ENCODE measurements at regions not wholly inside any gene's neighbourhood (a gene's known extent, or its start where the extent isn't known, plus 50 kb on each side); places are given as distances from the start of the nearest gene placed in this dataset.

- DNase-seq = no peak
These were observed 360.3 kb upstream of the NECTIN3 start for GRCh38 chr3:110711130-110711832.

DNA sequence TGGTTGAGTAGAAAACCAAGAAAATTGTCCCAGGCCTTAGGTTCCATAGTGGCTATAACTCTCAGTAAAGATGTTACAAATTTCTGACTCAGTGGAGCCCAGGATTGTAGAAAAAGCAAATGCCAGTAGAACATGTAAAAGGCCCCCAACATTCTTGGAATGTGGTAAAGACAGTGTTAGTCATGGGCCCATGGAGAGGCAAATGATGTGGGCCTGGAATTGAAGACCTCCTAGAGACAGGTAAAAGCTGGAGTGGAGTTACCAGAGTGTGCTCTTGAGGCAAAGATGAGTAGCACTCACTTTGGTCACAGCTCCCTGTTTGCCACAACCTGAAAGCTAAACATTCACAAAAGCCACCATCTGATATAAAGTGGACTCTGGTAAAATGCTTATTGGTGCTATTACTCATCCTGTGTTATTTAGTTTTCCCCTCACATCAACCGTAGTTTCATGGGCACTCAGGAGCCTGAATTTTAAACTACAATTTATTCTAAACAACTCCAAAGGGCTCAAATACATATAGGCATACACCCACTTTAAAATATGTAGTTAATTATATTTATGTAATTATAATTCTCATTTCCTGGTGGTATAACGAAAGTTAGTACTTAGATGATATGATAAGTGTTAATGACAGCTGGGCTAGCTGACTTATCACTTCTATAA lies 359.6 kb upstream of the NECTIN3 start:
- DNase-seq = no peak

- no peak for DNase-seq
These were observed 344.6 kb upstream of the NECTIN3 start for GRCh38 chr3:110727056-110727455.

DNA sequence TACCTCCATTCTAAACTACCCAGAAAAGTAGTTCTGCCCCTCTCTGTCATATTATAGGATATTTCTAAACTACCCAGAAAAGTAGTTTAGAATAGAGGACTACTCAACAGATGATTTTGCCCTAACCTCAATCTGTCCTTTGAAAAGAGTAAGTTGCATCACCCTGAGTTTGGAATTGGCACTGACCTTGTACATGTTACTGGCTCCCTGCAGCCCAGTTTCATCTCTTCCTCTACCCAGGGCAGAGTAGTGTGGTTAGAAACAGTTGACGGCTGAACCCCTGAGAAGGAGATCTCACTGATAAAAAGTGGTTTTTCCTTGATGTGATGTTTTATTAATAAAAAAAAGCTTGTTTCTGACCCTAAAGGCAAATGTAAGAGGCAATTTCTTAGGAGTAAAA lies 340.5 kb upstream of the NECTIN3 start:
- DNase-seq = no peak

GRCh38 chr3:110732420-110732819 lies 339.2 kb upstream of the NECTIN3 start:
- DNase-seq = no peak

- DNase-seq = no peak
These were observed 338.6 kb upstream of the NECTIN3 start for GRCh38 chr3:110733045-110733444.

DNA sequence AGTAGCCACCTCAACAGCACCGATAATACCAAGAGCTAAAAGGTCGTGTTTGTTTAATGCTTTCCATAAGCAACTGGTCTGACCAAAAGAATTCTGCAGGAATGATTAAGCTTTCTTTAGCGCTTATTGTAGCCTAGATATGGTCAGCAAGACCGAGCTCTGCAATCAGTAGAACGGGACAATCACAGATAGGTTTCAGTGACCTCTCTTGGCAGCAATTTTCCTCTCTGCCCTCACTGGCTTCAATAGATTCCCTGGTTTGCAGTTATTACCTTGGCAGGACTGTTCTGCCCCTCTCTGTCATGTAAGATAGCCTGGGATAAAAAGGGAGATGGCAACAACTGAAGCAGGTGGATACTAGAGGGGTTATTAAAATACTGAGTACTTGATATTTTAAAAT lies 337.1 kb upstream of the NECTIN3 start:
- no peak for DNase-seq

DNA sequence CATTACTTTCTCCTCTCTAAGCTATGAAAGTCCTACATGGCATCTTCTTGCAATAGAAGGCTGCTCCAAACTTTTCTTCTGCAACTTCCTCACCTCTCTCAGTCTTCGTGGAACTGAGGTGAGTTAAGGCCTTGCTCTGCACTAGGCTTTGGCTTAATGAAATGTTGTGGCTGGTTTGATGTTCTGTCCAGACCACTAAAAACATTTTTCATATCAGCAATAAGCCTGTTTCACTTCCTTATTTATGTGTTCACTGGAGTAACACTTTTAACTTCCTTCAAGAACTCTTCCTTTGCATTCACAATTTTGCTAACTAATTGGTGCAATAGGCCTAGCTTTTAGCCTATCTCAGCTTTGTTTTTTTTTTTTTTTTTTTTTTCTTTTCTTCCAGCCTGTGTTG lies 335.3 kb upstream of the NECTIN3 start:
- DNase-seq = no peak

DNA sequence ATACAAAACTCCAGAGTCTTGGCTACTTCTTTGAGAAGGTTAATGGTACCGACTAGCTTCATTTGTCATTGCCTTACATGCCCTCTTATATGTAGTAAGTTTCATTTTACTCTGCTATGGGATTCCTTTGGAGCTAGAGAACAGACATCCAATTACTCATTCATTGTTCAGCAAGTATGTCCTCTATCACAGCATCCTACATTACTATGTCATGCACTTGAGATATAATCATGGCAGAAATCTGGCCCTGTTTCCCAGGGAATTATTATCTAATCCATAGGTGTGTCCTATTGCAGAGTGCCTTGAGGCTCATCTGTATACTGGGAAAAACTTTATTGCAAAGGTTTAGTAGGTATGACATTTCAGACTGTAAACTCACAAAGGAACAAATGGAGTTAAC lies 333.1 kb upstream of the NECTIN3 start:
- no peak for DNase-seq

GRCh38 chr3:110741891-110742290 lies 329.7 kb upstream of the NECTIN3 start:
- DNase-seq = no peak

- no peak for DNase-seq
These were observed 328.4 kb upstream of the NECTIN3 start for GRCh38 chr3:110743202-110743601.

- DNase-seq = no peak
These were observed 327.6 kb upstream of the NECTIN3 start for GRCh38 chr3:110743984-110744383.

GRCh38 chr3:110744723-110745122 lies 326.9 kb upstream of the NECTIN3 start:
- no peak for DNase-seq

GRCh38 chr3:110749006-110749405 lies 322.6 kb upstream of the NECTIN3 start:
- DNase-seq = no peak

GRCh38 chr3:110750201-110750600 lies 321.4 kb upstream of the NECTIN3 start:
- no peak for DNase-seq

- no peak for DNase-seq
These were observed 319.3 kb upstream of the NECTIN3 start for GRCh38 chr3:110752307-110752706.

- no peak for DNase-seq
These were observed 318.1 kb upstream of the NECTIN3 start for GRCh38 chr3:110753516-110753915.

GRCh38 chr3:110754212-110754916 lies 317.3 kb upstream of the NECTIN3 start:
- DNase-seq = no peak

- no peak for DNase-seq
These were observed 316.3 kb upstream of the NECTIN3 start for GRCh38 chr3:110755345-110755744.

GRCh38 chr3:110756705-110757104 lies 314.9 kb upstream of the NECTIN3 start:
- no peak for DNase-seq

GRCh38 chr3:110758208-110758607 lies 313.4 kb upstream of the NECTIN3 start:
- DNase-seq = no peak

- no peak for DNase-seq
These were observed 304.5 kb upstream of the NECTIN3 start for GRCh38 chr3:110767156-110767555.

DNA sequence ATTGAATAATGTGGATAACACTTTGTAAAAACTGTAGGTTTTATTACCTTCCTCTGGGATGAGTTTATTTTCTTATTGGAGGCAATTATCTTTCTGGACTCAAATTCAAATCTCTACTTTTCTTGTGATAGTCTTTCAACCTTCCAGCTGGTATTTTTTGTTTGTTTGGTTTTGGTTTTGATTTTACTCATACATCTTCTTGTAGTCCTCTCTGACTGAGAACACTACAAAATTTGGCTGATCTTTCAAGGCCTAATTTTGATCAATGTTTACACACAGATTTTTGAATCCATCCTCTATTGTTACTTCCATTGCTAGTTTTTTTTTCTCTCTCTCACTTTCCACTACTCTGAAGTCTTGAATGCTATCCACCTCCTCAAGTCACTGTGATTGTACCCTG lies 303.8 kb upstream of the NECTIN3 start:
- no peak for DNase-seq

DNA sequence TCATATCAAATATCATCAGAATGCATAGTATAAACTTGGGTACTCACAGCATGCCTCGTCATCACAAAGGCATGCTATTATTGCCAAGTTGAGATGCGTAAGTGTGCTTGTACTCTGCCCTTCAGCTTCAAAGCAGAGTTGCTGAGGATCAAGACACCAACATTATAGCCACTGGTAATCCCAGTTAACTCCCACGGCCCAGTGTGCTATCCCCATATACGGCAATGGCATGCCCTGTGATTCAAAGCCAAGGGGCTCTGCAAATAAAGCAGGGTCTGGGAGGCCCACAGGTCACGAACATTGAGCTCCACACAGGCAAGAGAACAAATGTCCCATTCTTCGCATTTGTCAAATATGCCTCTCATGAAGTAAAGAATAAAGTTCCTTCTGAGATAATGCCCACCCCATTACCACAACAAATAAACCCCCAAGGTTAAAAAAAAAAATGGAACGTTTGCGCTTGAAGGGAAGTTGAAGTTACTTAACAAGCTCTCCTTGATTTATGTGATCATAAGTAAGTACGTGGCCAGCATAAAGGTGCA lies 298.1 kb upstream of the NECTIN3 start:
- DNase-seq = no peak
